Ovary (tissue), 7 donors: ENCODE measurements at regions not wholly inside any gene's neighbourhood (a gene's known extent, or its start where the extent isn't known, plus 50 kb on each side); places are given as distances from the start of the nearest gene placed in this dataset.

Source experiments
- DNase-seq, 5 donors: peaks; one replicate each; pipeline ENCODE4 v3.0.0-alpha.2; 2019 to 2020
- H3K27ac ChIP-seq, 2 donors: fragments of 200-600 bp; one replicate each; pipeline versions ENCODE4 v1.5.1 to v1.8.0; 2019 to 2022
- H3K27me3 ChIP-seq: fragments of 200-600 bp; one replicate; pipeline ENCODE4 v1.8.0; 2022
- H3K36me3 ChIP-seq: fragments of 200-600 bp; sonication (generic); one replicate; pipeline ENCODE4 v1.5.1; 2019
- H3K4me1 ChIP-seq: one replicate; pipeline ENCODE4 v1.8.1; 2013; ENCODE audit warnings: mild to moderate bottlenecking, moderate library complexity; ENCODE audit not compliant: insufficient read depth
- H3K4me3 ChIP-seq: fragments of 200-600 bp; sonication (generic); one replicate; pipeline ENCODE4 v1.5.1; 2017
- H3K9me3 ChIP-seq, 2 donors: fragments of 200-600 bp in 1 of 2; sonication (generic) in 1 of 2; one replicate each; pipeline versions ENCODE4 v1.5.1 to v1.8.1; 2013 to 2019; ENCODE audit warnings: mild to moderate bottlenecking in 1 of 2, moderate library complexity in 1 of 2
- EP300 ChIP-seq: sonication (generic); formaldehyde crosslinking; IDR thresholded peaks from one replicate; pipeline ENCODE4 v1.6.1; 2017; ENCODE audit warnings: antibody characterized with exemption
- POLR2A ChIP-seq: fragments of 450-650 bp; IDR thresholded peaks from one replicate; pipeline ENCODE4 v1.6.1; 2017; ENCODE audit warnings: antibody characterized with exemption, mild to moderate bottlenecking, moderate library complexity
- WGBS, 3 donors: extraction: QIAGEN DNeasy Blood & Tissue Kit in 1 of 3; methylation state at CpG; one replicate each; pipeline versions ENCODE4 v1.1.5 to v1.1.7; 2013 to 2017; 5-methylcytosine and 5-hydroxymethylcytosine counted together
- intact Hi-C, 4 donors: fragments of 100-400 bp; cut with DNase I; formaldehyde crosslinking; loops; one replicate each; pipeline versions ENCODE4 v1.11.0 to v1.15.1; 2022 to 2023
- TF ChIP-seq, protein P1 (sequence below), 3 donors: fragments of 450-650 bp in 2 of 3; fragments of 200-600 bp in 1 of 3; IDR thresholded peaks; one replicate each; pipeline versions ENCODE4 v1.5.1 to v1.8.0; 2016 to 2022; ENCODE audit warnings: antibody characterized with exemption in 3 of 3, mild to moderate bottlenecking in 1 of 3
- donor health status: DM: no; HTN: no; CAD: no; lungs with moderate emphysema.
- donor health status: DM: no; HTN: no; CAD: no.
- donor health status: Bipolar disorder and iron deficiency.
- donor health status: DM: no; HTN: no; CAD: no.
- donor health status: DM: yes; HTN: yes; CAD: no.

DNA sequence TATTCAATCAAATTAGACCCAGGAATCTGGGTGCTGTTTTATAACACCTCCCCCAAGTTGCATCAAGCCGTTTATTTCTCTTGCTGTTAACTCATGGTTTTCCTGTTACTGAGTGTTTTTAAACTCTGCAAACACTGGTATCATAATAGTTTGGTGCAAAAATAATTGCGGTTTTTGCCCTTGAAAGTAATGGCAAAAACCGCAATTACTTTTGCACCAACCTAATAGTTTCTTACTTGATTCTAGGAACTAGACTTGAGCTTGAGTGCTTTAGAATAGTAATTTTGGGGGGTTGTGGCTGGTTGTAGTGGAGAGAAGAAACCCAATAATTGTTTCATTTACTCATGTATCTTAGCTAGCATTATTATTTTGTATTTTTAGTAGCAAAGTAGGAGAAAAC lies 156.6 kb downstream of the FHIP1A start:
- TF ChIP-seq EP300: no peak
- TF ChIP-seq POLR2A: no peak
- TF ChIP-seq, protein P1, sequence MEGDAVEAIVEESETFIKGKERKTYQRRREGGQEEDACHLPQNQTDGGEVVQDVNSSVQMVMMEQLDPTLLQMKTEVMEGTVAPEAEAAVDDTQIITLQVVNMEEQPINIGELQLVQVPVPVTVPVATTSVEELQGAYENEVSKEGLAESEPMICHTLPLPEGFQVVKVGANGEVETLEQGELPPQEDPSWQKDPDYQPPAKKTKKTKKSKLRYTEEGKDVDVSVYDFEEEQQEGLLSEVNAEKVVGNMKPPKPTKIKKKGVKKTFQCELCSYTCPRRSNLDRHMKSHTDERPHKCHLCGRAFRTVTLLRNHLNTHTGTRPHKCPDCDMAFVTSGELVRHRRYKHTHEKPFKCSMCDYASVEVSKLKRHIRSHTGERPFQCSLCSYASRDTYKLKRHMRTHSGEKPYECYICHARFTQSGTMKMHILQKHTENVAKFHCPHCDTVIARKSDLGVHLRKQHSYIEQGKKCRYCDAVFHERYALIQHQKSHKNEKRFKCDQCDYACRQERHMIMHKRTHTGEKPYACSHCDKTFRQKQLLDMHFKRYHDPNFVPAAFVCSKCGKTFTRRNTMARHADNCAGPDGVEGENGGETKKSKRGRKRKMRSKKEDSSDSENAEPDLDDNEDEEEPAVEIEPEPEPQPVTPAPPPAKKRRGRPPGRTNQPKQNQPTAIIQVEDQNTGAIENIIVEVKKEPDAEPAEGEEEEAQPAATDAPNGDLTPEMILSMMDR (IDR thresholded peaks at IDR 0.05): no peak
- intact Hi-C loops: no loop called here
- WGBS, 3 donors: 66 to 70% (median 70%) methylated on average over 3 of the region's 3 CpGs
- H3K4me3 ChIP-seq: no peak overlapping the region
- DNase-seq: no peak
- no peak overlapping the region for H3K27ac ChIP-seq
- no peaks in the 10 kb centered on the region for H3K36me3 ChIP-seq
- no peaks in the 10 kb centered on the region for H3K9me3 ChIP-seq
- no peaks in the 10 kb centered on the region for H3K27me3 ChIP-seq
- H3K4me1 ChIP-seq: no peaks in the 10 kb centered on the region

GRCh38 chr4:151566053-151566452 lies 157.1 kb downstream of the FHIP1A start:
- no peak for DNase-seq
- H3K9me3 ChIP-seq: no peaks in the 10 kb centered on the region
- intact Hi-C loops: no loop called here
- H3K4me3 ChIP-seq: no peak overlapping the region
- no peaks in the 10 kb centered on the region for H3K36me3 ChIP-seq
- no peaks in the 10 kb centered on the region for H3K4me1 ChIP-seq
- 88 to 96% (median 90%) methylated on average over 3 of the region's 3 CpGs for WGBS, 3 donors
- H3K27ac ChIP-seq: no peak overlapping the region
- no peaks in the 10 kb centered on the region for H3K27me3 ChIP-seq
- TF ChIP-seq POLR2A: no peak
- TF ChIP-seq, protein P1 (IDR thresholded peaks at IDR 0.05): no peak
- TF ChIP-seq EP300: no peak

DNA sequence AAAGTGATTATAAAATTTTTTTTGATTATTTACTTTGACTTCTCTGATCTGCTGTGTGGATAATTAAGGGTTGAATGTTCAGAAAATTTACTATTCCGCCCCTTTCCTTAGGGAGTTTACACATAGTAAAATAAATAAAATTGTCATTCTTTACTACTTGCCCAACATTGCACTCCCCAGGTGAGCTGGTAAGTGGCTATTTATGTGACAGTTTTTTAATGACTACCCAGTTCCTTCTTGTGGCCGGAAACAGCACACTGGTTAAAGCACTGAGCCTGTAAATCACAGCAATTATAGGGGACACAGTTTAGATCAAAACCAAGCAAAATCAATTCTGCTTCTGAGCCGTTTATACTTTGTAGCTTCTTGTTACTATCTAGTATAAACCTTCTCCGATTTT lies 158.1 kb downstream of the FHIP1A start:
- Histone ChIP-seq H3K36me3 (no peaks in the 10 kb centered on the region), H3K27ac (no peak overlapping the region), H3K9me3 (no peaks in the 10 kb centered on the region), H3K4me3 (no peak overlapping the region), H3K4me1 (no peaks in the 10 kb centered on the region), H3K27me3 (no peaks in the 10 kb centered on the region)
- TF ChIP-seq, protein P1 (IDR thresholded peaks at IDR 0.05): no peak
- TF ChIP-seq POLR2A (no peak), EP300 (no peak)
- WGBS, 3 donors: 68 to 69% (median 69%) methylated on average over 4 of the region's 4 CpGs
- DNase-seq: no peak
- intact Hi-C loops: no loop called here

DNA sequence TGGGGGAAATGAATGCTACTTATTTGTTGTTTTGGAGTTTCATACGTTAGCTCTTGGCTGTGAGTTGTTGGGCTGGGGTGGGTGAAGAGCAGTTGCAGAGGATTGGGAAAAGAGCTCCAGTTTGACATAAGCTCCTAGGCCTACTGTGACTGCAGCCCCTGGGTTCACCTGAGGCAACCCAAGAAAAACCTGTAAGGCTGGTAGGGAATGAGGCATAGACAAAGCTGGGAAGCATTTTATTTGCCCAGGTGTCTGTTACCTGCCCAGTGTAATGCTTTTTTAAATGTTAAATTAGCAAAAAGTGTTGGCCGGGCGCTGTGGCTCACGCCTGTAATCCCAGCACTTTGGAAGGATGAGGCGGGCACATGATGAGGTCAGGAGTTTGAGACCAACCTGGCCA lies 160.0 kb downstream of the FHIP1A start:
- intact Hi-C loops: no loop called here
- Histone ChIP-seq H3K27me3 (no peaks in the 10 kb centered on the region), H3K4me1 (no peaks in the 10 kb centered on the region), H3K36me3 (no peaks in the 10 kb centered on the region), H3K9me3 (no peaks in the 10 kb centered on the region), H3K4me3 (no peak overlapping the region), H3K27ac (no peak overlapping the region)
- no peak for DNase-seq
- WGBS, 3 donors: 91 to 94% (median 93%) methylated on average over 5 of the region's 5 CpGs
- TF ChIP-seq, protein P1 (IDR thresholded peaks at IDR 0.05): no peak
- no peak for TF ChIP-seq POLR2A
- no peak for TF ChIP-seq EP300

- no peaks in the 10 kb centered on the region for H3K9me3 ChIP-seq
- DNase-seq: no peak
- H3K27me3 ChIP-seq: no peaks in the 10 kb centered on the region
- no peaks in the 10 kb centered on the region for H3K36me3 ChIP-seq
- TF ChIP-seq, protein P1 (IDR thresholded peaks at IDR 0.05): no peak
- TF ChIP-seq EP300: no peak
- TF ChIP-seq POLR2A: no peak
- no peaks in the 10 kb centered on the region for H3K4me1 ChIP-seq
- H3K27ac ChIP-seq: no peak overlapping the region
- H3K4me3 ChIP-seq: no peak overlapping the region
- intact Hi-C loops: no loop called here
Measured at GRCh38 chr4:151569650-151570049, 160.7 kb downstream of the FHIP1A start.
